Amniotic stem cell (primary cell): ENCODE measurements at regions not wholly inside any gene's neighbourhood (a gene's known extent, or its start where the extent isn't known, plus 50 kb on each side); places are given as distances from the start of the nearest gene placed in this dataset.
A peak's percentile ranks its signal among the peaks of the same experiment; 100 is the strongest.
"Not testable (repeated sequence)": the region's sequence is repeated elsewhere in the genome, so short reads cannot be mapped to it uniquely, and the experiment has no call there.

Source experiments
- DNase-seq: peaks from one replicate; lab custom pipeline; 2025; lab: John Stamatoyannopoulos, UW

GRCh38 chr15:62889734-62890505 lies 152.6 kb upstream of the TPM1 start:
- no peak for DNase-seq

GRCh38 chr15:62894322-62895085 lies 148.0 kb upstream of the TPM1 start:
- DNase-seq: no peak

DNA sequence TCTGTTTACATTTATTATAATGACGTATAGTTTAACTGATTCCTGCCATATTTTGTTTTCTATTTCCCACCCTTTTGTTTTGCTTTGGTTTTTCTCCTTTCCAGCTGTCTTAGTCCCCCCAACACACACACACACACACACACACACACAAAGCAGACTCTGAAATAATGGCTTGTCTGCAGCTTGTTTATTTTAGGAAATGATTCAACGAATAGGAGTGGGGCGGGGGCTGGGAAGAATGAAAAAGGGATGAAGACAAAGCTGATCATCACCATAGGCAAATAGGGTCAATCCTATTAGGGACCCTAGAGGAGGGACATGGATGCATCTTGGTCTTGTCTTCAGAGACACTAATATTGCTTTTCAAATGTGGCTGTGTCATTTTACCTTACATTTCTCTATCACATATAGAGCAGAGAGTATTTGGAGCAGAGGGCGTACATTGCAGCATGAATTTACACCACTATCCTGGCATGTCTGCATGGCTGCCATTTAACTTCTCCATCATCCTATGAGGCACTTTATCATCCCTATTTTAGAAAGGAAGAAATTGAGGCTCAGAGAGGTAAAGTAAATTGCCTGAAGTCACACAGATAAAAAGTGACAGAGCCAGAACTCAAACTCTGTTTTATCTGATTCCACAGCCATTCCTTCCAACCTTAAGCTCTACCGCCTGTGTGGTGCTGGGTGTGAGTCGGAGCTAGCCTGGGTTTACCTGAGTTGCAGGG lies 147.2 kb upstream of the TPM1 start:
- peak; percentile 18 for DNase-seq

DNA sequence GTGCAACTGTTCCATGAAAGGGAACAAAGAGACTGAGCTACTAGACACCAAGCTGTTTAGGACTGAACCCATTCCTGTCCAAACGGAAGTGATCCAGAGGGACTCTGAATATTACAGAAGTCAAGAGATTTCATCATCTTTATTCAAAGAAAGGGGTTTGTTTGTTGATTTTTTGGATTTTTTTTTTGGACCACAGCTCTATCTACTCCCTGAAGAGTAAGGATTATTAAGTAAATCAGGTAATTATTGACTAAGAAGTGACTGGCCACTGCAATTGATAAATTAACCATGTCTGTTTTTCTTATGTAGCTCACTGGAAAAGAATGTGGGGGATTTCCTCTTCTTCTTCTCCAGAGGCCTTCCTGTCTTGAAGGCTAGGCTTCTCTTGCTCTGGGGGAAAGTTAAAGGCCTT lies 146.6 kb upstream of the TPM1 start:
- no peak for DNase-seq

- DNase-seq: no peak
Measured at GRCh38 chr15:62896380-62896866, 146.1 kb upstream of the TPM1 start.

GRCh38 chr15:62896969-62897486 lies 145.5 kb upstream of the TPM1 start:
- peak; percentile 95 for DNase-seq

DNA sequence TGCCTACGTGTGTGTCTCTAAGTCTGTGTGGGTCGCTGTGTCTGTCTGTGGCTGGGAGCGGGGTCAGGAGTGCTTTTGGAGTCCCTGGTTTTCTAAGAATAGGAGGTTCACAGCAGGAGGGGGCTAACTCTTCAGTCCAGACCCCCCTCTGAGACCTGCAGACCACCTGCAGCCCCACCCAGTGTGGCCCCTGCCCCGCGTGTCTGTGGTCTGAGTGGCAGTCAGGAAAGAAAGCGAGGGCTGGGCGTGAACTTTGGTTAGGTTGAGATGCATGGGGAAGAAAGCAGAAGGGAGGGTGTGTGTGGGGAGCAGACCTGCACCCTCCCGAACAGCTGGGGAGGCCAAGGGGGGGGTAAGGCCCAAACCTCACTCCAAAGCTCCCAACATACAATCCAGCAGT lies 144.9 kb upstream of the TPM1 start:
- no peak for DNase-seq

DNA sequence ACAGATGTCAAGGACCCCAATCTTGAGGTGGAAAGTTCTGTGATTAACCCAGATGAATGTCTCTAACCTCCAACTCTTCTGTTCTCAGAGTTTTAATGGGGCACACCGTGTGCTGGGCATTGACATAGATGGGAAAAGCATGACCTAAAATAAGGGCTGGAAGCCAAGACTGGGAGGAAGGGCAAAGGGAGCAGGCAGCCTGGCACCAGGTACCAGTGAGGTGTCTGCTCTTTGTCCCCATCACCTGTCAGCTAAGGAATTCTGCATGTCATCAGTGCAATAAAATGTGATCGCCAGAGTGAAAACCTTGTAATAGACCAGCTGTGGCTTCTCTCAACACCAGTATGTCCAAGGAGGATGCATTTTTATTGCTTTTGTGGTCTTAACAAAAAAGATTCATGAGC lies 143.5 kb upstream of the TPM1 start:
- no peak for DNase-seq

DNA sequence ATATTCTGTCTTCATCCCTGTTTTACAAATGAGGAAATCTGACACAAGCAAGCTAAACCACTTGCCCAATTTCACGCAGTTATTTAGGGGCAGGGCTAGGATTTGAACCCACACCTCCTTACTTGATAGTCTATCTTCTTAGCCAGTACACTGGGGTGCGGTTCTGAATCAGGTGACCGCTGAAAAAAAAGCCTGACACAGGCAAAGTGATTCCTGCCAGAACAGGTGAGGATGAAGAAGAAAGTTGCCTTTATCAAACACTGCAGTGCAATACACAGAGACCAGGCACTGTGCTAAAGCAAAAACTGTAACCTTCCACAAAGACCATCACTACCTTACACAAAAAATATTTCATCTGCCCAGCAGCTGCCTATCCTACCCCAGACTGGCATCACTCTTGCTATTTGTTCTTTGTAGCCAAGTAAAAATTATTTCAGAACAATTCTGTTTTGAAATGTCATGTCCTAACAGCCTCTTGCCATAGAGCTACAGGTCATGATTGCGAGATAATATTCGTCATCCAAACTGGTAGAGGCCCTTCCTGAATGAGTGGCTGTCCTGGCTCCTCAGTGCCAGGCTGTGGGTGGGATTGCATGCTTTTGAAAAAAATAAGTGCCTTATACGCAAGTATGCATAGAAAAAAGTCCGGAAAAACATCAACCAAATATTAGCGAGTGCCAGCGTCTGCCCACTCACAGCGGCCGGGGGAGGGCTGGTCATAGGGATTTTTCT lies 142.3 kb upstream of the TPM1 start:
- DNase-seq: no peak

GRCh38 chr15:62901087-62901486 lies 141.5 kb upstream of the TPM1 start:
- no peak for DNase-seq

DNA sequence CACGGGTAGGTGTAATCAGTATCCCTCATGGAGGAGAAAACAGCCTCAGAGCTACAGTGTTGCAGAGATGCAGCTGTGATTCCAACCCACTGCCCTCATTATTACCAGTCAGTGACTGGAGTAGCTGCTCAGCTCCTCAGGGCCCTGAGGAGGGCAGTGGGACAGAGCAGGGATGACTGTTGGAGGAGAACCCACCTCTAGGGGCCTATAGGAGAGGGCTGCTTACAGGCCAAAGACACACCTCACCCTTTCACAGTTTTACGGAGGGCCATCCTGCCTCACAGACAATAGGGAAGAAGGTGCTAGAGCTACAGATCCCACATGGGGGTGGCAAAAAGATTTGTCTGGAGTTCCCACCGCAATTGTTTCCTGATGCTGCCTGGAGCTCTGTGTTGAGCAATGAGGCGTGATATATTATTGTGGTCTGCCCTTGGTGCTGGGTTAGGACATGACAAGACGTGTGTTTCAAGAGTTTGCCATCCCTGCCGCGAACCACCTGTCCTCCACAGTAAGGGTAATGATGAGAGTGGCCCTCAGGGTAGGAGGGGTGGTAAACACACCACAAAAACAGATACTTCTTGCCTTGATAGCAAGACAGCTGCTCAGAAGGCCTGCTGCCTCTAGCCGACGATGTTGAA lies 140.5 kb upstream of the TPM1 start:
- DNase-seq: no peak

DNA sequence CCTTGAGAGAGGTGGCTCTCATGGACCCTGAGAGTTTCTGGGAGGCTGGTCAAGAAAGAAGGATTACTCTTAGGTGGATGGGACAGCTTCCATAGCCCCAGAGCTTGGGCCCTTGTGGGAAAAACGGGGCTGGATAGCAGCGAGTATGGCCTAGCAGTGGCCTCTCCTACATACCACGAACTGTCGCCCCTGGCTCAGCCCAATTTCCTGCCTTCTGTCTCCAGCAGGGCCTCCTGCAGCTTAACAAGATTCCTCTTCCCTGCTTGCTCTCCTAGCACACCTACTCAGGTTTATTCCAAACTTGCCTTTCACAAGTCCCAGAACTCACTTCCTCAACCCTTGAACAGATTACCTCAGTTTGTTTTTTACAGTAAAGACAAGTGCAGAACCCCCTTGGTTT lies 139.7 kb upstream of the TPM1 start:
- DNase-seq: no peak

- no peak for DNase-seq
Measured at GRCh38 chr15:62903437-62903836, 139.1 kb upstream of the TPM1 start.

DNA sequence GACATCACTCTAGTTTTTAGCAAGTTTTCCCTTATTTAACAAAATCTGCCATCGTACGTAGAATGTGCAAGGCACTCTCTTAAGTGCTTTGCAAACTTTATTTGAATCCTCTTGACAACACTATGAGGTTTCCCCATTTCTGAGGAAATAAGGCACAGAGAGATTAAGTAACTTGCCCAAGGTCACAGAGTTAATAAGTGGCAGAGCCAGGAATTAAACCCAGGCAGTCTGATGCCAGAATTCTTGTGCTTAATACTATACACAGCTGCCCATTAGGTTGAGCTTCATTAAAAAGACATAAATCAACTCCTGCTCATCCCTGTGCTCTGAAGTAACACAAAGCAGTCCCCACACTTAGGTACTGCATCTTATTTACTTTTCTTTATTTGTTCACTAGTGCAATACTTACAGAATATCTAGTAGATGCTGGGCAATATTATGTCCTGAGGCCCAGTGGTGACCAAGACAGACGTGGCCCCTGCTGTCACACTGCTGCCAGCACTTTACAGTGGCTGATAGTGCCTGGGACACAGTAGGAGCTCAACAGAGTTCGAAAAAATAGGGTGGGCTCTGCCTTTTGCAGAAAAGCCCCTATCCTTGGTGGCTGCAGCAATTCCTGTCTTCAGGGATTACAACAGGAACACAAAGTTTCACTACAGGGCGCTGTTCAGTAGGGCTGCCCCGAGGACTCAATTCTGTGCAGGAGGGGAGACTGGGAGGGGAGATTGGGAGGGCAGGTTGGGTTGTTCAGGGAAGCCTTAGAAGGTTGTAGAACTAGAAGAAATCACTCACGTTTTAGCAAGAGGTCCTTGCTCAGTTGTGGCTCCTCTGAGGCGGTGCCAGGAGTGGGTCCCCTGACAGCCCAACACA lies 138.3 kb upstream of the TPM1 start:
- no peak for DNase-seq

GRCh38 chr15:62906627-62907026 lies 135.9 kb upstream of the TPM1 start:
- DNase-seq: no peak

- DNase-seq: no peak
Measured at GRCh38 chr15:62907275-62907674, 135.3 kb upstream of the TPM1 start.

DNA sequence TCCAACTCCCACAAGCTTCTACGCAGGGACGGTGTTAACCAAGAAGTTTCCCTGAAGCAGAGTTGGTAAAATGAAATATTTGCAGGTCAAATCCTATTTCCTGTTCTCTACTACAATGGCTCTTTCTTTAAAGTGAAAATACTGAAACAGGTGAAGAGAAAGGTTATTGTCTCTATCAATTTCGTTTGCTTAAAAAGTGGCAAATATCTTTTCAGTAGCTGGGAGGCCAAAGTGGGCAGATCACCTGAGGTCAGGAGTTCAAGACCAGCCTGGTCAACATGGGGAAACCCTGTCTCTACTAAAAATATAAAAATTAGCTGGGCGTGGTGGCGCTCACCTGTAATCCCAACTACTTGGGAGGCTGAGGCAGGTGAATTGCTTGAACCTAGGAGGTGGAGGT lies 134.2 kb upstream of the TPM1 start:
- DNase-seq: not testable (repeated sequence)

DNA sequence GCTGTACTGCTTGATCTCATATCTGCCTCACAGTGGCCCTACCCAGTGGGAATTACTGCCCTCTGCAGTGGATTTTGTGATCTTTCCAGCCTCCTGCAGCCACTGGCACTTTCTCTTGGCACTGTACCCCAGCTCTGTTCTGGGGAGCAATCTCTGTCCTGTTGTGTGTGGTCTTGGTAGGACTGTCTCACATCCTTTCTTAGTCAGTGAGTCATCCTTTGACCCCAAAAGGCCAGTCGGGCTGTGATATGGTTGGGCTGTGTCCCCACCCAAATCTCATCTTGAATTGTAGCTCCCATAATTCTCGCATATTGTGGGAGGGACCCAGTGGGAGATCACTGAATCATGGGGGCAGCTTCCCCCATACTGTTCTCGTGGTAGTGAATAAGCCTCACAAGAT lies 133.3 kb upstream of the TPM1 start:
- DNase-seq: no peak

- no peak for DNase-seq
Measured at GRCh38 chr15:62912282-62912681, 130.3 kb upstream of the TPM1 start.

DNA sequence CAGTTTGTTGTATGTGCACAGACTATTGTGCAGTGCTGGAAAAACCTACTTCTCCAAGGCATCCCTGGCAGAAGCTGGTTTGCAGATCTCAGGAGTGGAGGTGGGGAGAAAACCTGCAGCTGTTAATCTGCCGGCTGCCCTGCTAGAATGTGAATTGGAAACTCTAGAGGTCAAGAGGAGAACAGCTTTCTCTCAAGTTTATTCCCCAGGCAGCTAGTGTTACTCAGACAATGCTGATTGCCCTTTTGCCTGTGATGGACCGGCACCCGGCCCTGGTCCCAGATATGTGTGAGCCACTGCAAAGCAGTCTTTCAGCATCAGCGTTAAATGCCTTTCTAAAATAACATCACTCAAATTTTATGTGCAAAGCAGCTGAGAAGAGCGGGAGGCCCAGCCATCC lies 129.7 kb upstream of the TPM1 start:
- no peak for DNase-seq
